B cell (primary cell): ENCODE measurements at regions not wholly inside any gene's neighbourhood (a gene's known extent, or its start where the extent isn't known, plus 50 kb on each side); places are given as distances from the start of the nearest gene placed in this dataset.

Experiments used
- CTCF ChIP-seq: fragments of 200-600 bp; IDR thresholded peaks from one replicate; pipeline ENCODE4 v1.8.0; 2022; ENCODE audit warnings: antibody characterized with exemption, mild to moderate bottlenecking
- EZH2 ChIP-seq: IDR thresholded peaks from 2 replicates; pipeline ENCODE4 v1.6.1; 2012; ENCODE audit warnings: borderline replicate concordance, low read depth, mild to moderate bottlenecking, moderate library complexity, low read length; ENCODE audit not compliant: insufficient read depth, poor library complexity, severe bottlenecking

GRCh38 chr1:192099328-192099727, 58.9 kb upstream of the RGS18 start:
- TF ChIP-seq CTCF (no peak), EZH2 (no peak)
